ENCODE measurements at regions not wholly inside any gene's neighbourhood (a gene's known extent, or its start where the extent isn't known, plus 50 kb on each side); places are given as distances from the start of the nearest gene placed in this dataset.
"Not testable (repeated sequence)": the region's sequence is repeated elsewhere in the genome, so short reads cannot be mapped to it uniquely, and the experiment has no call there.

GRCh38 chr1:228796945-228797344 is 61.7 kb downstream of the RHOU start:
- not testable (repeated sequence) for DNase-seq (ENCODE audit: low read depth in 4 of 4, low spot score in 3 of 4)

GRCh38 chr1:228798035-228798434 is 62.8 kb downstream of the RHOU start:
- no peak for DNase-seq (ENCODE audit: low read depth in 4 of 4, low spot score in 3 of 4)

- no peak for DNase-seq (ENCODE audit: low read depth in 4 of 4, low spot score in 3 of 4)
Observed at GRCh38 chr1:228798548-228798947, 63.3 kb downstream of the RHOU start.

- no peak for DNase-seq (ENCODE audit: low read depth in 4 of 4, low spot score in 3 of 4)
Observed at GRCh38 chr1:228799924-228800323, 64.6 kb downstream of the RHOU start.

- DNase-seq (ENCODE audit: low read depth in 4 of 4, low spot score in 3 of 4), result no peak
Observed at GRCh38 chr1:228801068-228801467, 65.8 kb downstream of the RHOU start.

GRCh38 chr1:228802386-228803220 is 67.3 kb downstream of the RHOU start:
- DNase-seq (ENCODE audit: low read depth in 4 of 4, low spot score in 3 of 4), result peak in 1 of 4 donors; percentile 29

- DNase-seq (ENCODE audit: low read depth in 4 of 4, low spot score in 3 of 4), result no peak
Observed at GRCh38 chr1:228803421-228803820, 68.1 kb downstream of the RHOU start.

GRCh38 chr1:228804173-228804572 is 68.9 kb downstream of the RHOU start:
- no peak for DNase-seq (ENCODE audit: low read depth in 4 of 4, low spot score in 3 of 4)

- DNase-seq (ENCODE audit: low read depth in 4 of 4, low spot score in 3 of 4), result peak in 1 of 4 donors; percentile 51
Observed at GRCh38 chr1:228804640-228805413, 69.5 kb downstream of the RHOU start.

- DNase-seq (ENCODE audit: low read depth in 4 of 4, low spot score in 3 of 4), result no peak
Observed at GRCh38 chr1:228807904-228808605, 72.8 kb downstream of the RHOU start.

- no peak for DNase-seq (ENCODE audit: low read depth in 4 of 4, low spot score in 3 of 4)
Observed at GRCh38 chr1:228809621-228810394, 74.5 kb downstream of the RHOU start.

GRCh38 chr1:228810395-228810758 is 75.1 kb downstream of the RHOU start:
- no peak for DNase-seq (ENCODE audit: low read depth in 4 of 4, low spot score in 3 of 4)

GRCh38 chr1:228810878-228811711 is 75.8 kb downstream of the RHOU start:
- peak in 1 of 4 donors; percentile 56 for DNase-seq (ENCODE audit: low read depth in 4 of 4, low spot score in 3 of 4)

- no peak for DNase-seq (ENCODE audit: low read depth in 4 of 4, low spot score in 3 of 4)
Observed at GRCh38 chr1:228811712-228812305, 76.5 kb downstream of the RHOU start.

- no peak for DNase-seq (ENCODE audit: low read depth in 4 of 4, low spot score in 3 of 4)
Observed at GRCh38 chr1:228812961-228813360, 77.7 kb downstream of the RHOU start.

- no peak for DNase-seq (ENCODE audit: low read depth in 4 of 4, low spot score in 3 of 4)
Observed at GRCh38 chr1:228814176-228814575, 78.9 kb downstream of the RHOU start.

- no peak for DNase-seq (ENCODE audit: low read depth in 4 of 4, low spot score in 3 of 4)
Observed at GRCh38 chr1:228818296-228818695, 83.0 kb downstream of the RHOU start.

GRCh38 chr1:228818928-228819630 is 83.8 kb downstream of the RHOU start:
- no peak for DNase-seq (ENCODE audit: low read depth in 4 of 4, low spot score in 3 of 4)

- DNase-seq (ENCODE audit: low read depth in 4 of 4, low spot score in 3 of 4), result no peak
Observed at GRCh38 chr1:228821252-228821651, 86.0 kb downstream of the RHOU start.

Data from left renal pelvis (tissue), 4 donors.